ENCODE measurements at regions not wholly inside any gene's neighbourhood (a gene's known extent, or its start where the extent isn't known, plus 50 kb on each side); places are given as distances from the start of the nearest gene placed in this dataset.

DNA sequence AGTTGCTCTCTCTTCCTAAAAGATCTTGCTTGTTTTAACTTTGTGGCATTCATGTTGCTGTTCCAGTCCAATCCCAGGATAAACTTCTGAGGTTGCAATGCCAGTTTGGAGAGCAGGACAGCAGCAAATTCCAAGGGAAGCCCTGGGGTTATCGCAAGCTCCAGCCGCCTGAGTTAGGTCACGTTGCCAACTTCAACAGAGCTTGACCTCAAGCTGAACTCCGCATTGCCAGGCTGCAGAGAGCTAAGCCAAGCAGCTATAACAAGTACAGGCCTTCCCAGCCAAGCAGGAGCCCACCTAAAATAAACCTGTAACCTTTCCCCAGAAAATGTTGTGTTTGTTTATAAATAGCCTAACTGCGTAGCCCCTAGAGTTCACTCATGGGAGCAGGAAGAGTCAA lies 138.9 kb upstream of the LYZL1 start:
- Histone ChIP-seq H3K4me3 (ENCODE audit: low read length) (no peak overlapping the region), H3K27me3 (ENCODE audit: control insufficient read depth, low read length) (no peaks in the 10 kb centered on the region), H3K36me3 (ENCODE audit: control insufficient read depth, low read length) (no peaks in the 10 kb centered on the region), H3F3A (ENCODE audit: control insufficient read depth, insufficient read depth) (no peaks in the 10 kb centered on the region), H3K9me3 (ENCODE audit: control insufficient read depth, insufficient read depth, low read length) (no peaks in the 10 kb centered on the region), H3K79me2 (ENCODE audit: control insufficient read depth, low read length) (no peaks in the 10 kb centered on the region), H3K27ac (ENCODE audit: low read depth, low read length) (no peak overlapping the region), H3K4me1 (ENCODE audit: control insufficient read depth, low read length) (no peaks in the 10 kb centered on the region), H3K4me2 (ENCODE audit: low read length) (no peak overlapping the region), H4K20me1 (ENCODE audit: control insufficient read depth, insufficient read depth, low read depth, low read length) (no peaks in the 10 kb centered on the region), H3K9me2 (replicated peaks; ENCODE audit: control insufficient read depth, low read length) (no peaks in the 10 kb centered on the region)
- no peak for TF ChIP-seq EZH2phosphoT487 (IDR thresholded peaks at IDR 0.05; ENCODE audit: borderline replicate concordance, low read length)
- TF ChIP-seq, protein P1, sequence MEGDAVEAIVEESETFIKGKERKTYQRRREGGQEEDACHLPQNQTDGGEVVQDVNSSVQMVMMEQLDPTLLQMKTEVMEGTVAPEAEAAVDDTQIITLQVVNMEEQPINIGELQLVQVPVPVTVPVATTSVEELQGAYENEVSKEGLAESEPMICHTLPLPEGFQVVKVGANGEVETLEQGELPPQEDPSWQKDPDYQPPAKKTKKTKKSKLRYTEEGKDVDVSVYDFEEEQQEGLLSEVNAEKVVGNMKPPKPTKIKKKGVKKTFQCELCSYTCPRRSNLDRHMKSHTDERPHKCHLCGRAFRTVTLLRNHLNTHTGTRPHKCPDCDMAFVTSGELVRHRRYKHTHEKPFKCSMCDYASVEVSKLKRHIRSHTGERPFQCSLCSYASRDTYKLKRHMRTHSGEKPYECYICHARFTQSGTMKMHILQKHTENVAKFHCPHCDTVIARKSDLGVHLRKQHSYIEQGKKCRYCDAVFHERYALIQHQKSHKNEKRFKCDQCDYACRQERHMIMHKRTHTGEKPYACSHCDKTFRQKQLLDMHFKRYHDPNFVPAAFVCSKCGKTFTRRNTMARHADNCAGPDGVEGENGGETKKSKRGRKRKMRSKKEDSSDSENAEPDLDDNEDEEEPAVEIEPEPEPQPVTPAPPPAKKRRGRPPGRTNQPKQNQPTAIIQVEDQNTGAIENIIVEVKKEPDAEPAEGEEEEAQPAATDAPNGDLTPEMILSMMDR (IDR thresholded peaks at IDR 0.05; ENCODE audit: low read depth, low read length, poor library complexity, severe bottlenecking): no peak

DNA sequence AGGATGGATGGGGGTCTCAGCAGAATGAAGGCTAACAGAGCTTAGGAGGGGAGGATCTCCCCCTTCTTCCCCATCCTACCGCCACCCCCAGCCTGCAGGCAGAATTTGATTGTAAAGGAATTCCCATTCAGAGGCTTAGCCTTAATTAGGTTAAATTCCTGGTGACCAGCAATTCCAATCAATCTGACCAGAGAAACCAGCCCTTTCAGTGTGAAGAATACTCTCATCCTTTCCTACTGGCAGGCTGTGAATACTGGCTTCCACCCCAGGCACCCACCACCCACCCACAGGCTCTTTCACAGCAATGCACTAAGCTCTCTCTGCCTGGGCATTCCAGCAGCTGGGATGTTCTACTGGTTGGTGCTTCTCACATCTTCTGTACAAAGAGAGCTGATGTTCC lies 137.9 kb upstream of the LYZL1 start:
- Histone ChIP-seq H3K4me2 (ENCODE audit: low read length) (no peak overlapping the region), H3K27ac (ENCODE audit: low read depth, low read length) (no peak overlapping the region), H3K9me2 (replicated peaks; ENCODE audit: control insufficient read depth, low read length) (no peaks in the 10 kb centered on the region), H3K9me3 (ENCODE audit: control insufficient read depth, insufficient read depth, low read length) (no peaks in the 10 kb centered on the region), H3K4me1 (ENCODE audit: control insufficient read depth, low read length) (no peaks in the 10 kb centered on the region), H3K4me3 (ENCODE audit: low read length) (no peak overlapping the region), H3K36me3 (ENCODE audit: control insufficient read depth, low read length) (no peaks in the 10 kb centered on the region), H4K20me1 (ENCODE audit: control insufficient read depth, insufficient read depth, low read depth, low read length) (no peaks in the 10 kb centered on the region), H3K27me3 (ENCODE audit: control insufficient read depth, low read length) (no peaks in the 10 kb centered on the region), H3F3A (ENCODE audit: control insufficient read depth, insufficient read depth) (no peaks in the 10 kb centered on the region), H3K79me2 (ENCODE audit: control insufficient read depth, low read length) (no peaks in the 10 kb centered on the region)
- TF ChIP-seq, protein P1 (IDR thresholded peaks at IDR 0.05; ENCODE audit: low read depth, low read length, poor library complexity, severe bottlenecking): no peak
- no peak for TF ChIP-seq EZH2phosphoT487 (IDR thresholded peaks at IDR 0.05; ENCODE audit: borderline replicate concordance, low read length)

DNA sequence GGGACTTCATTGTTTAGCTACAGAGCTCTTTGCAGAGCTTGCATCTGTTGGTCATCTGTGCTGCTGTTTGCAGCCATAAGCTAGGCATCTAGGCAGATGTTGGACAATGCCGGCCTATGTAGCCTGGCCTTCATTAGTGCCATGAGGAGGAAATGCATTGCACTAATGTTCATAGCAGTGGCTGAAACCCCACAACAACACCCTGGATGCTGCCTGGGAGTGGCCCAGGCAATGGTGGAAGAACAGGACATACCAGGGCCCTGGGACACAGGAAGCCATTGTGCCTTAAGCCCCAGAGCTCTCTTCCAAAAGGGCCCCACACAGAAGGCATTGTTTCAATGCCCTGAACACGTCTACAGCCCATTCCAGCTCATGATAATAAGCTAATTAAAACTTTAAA lies 131.5 kb upstream of the LYZL1 start:
- Histone ChIP-seq H3K4me1 (ENCODE audit: control insufficient read depth, low read length) (no peaks in the 10 kb centered on the region), H3F3A (ENCODE audit: control insufficient read depth, insufficient read depth) (no peaks in the 10 kb centered on the region), H3K79me2 (ENCODE audit: control insufficient read depth, low read length) (no peaks in the 10 kb centered on the region), H3K27ac (ENCODE audit: low read depth, low read length) (no peak overlapping the region), H3K4me2 (ENCODE audit: low read length) (no peak overlapping the region), H3K9me2 (replicated peaks; ENCODE audit: control insufficient read depth, low read length) (no peaks in the 10 kb centered on the region), H3K36me3 (ENCODE audit: control insufficient read depth, low read length) (no peaks in the 10 kb centered on the region), H3K9me3 (ENCODE audit: control insufficient read depth, insufficient read depth, low read length) (no peaks in the 10 kb centered on the region), H3K4me3 (ENCODE audit: low read length) (no peak overlapping the region), H4K20me1 (ENCODE audit: control insufficient read depth, insufficient read depth, low read depth, low read length) (no peaks in the 10 kb centered on the region), H3K27me3 (ENCODE audit: control insufficient read depth, low read length) (no peaks in the 10 kb centered on the region)
- TF ChIP-seq, protein P1 (IDR thresholded peaks at IDR 0.05; ENCODE audit: low read depth, low read length, poor library complexity, severe bottlenecking): no peak

DNA sequence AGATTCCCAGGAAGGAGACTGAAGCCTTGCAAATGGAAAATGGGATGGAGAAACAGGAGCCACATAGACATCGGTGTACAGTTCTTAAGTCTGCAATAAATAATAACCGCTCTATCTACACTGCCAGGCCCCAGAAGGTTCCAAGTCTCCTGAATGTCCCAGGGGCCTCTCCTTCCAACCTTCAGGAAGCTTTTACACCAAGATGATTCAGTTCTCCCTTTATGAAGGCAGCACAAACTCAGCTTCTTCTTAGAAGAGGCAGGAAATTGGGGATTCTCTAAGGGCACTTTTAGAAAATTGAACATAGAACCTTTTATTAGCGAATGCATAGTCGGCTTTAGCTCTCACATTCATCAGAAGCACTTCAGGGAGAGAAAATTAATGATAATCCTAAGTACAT lies 130.8 kb upstream of the LYZL1 start:
- no peak overlapping the region for H3K4me2 ChIP-seq (ENCODE audit: low read length)
- H3K36me3 ChIP-seq (ENCODE audit: control insufficient read depth, low read length): no peaks in the 10 kb centered on the region
- TF ChIP-seq, protein P1 (IDR thresholded peaks at IDR 0.05; ENCODE audit: low read depth, low read length, poor library complexity, severe bottlenecking): no peak
- TF ChIP-seq EZH2phosphoT487 (IDR thresholded peaks at IDR 0.05; ENCODE audit: borderline replicate concordance, low read length): no peak

More for the DNA sequence above, 130.8 kb upstream of the LYZL1 start:
- Histone ChIP-seq H3K9me2 (replicated peaks; ENCODE audit: control insufficient read depth, low read length) (no peaks in the 10 kb centered on the region), H4K20me1 (ENCODE audit: control insufficient read depth, insufficient read depth, low read depth, low read length) (no peaks in the 10 kb centered on the region), H3K9me3 (ENCODE audit: control insufficient read depth, insufficient read depth, low read length) (no peaks in the 10 kb centered on the region), H3K27me3 (ENCODE audit: control insufficient read depth, low read length) (no peaks in the 10 kb centered on the region), H3F3A (ENCODE audit: control insufficient read depth, insufficient read depth) (no peaks in the 10 kb centered on the region), H3K79me2 (ENCODE audit: control insufficient read depth, low read length) (no peaks in the 10 kb centered on the region), H3K4me3 (ENCODE audit: low read length) (no peak overlapping the region), H3K27ac (ENCODE audit: low read depth, low read length) (no peak overlapping the region), H3K4me1 (ENCODE audit: control insufficient read depth, low read length) (no peaks in the 10 kb centered on the region)

All from DOHH2 (cell line).